Esophagus squamous epithelium (tissue), 5 donors: ENCODE measurements at regions not wholly inside any gene's neighbourhood (a gene's known extent, or its start where the extent isn't known, plus 50 kb on each side); places are given as distances from the start of the nearest gene placed in this dataset.

Experiments used
- DNase-seq: peaks from one replicate; lab custom pipeline; 2025; lab: John Stamatoyannopoulos, UW
- H3K27ac ChIP-seq, 4 donors: fragments of 200-600 bp; sonication (generic); one replicate each; pipeline ENCODE4 v1.5.1; 2016 to 2019; ENCODE audit warnings: mild to moderate bottlenecking in 1 of 4
- H3K27me3 ChIP-seq, 4 donors: fragments of 200-600 bp; sonication (generic); 1 replicate in 3 of 4; 2 replicates in 1 of 4; pipeline versions ENCODE4 v1.5.1 to v1.6.0; 2017 to 2021; ENCODE audit warnings: antibody characterized with exemption in 1 of 4
- H3K36me3 ChIP-seq, 3 donors: fragments of 200-600 bp; sonication (generic); one replicate each; pipeline ENCODE4 v1.5.1; 2016 to 2019
- H3K4me1 ChIP-seq, 3 donors: fragments of 200-600 bp; sonication (generic); one replicate each; pipeline ENCODE4 v1.5.1; 2017 to 2019
- H3K4me3 ChIP-seq, 4 donors: fragments of 200-600 bp; sonication (generic); 1 replicate in 3 of 4; 2 replicates in 1 of 4; pipeline ENCODE4 v1.5.1; 2016 to 2019; ENCODE audit warnings: mild to moderate bottlenecking in 2 of 4, moderate library complexity in 1 of 4
- H3K9me3 ChIP-seq, 3 donors: fragments of 200-600 bp; sonication (generic); one replicate each; pipeline ENCODE4 v1.5.1; 2016 to 2019
- CTCF ChIP-seq, 6 experiments: fragments of 450-650 bp in 4 of 6; fragments of 200-600 bp in 2 of 6; sonication (generic) in 2 of 6; IDR thresholded peaks; one replicate each; pipeline ENCODE4 v1.5.1; 2016 to 2019; ENCODE audit warnings: antibody characterized with exemption in 6 of 6, mild to moderate bottlenecking in 4 of 6, moderate library complexity in 4 of 6
- POLR2A ChIP-seq, 4 donors: fragments of 450-650 bp; IDR thresholded peaks; one replicate each; pipeline ENCODE4 v1.6.1; 2017; ENCODE audit warnings: antibody characterized with exemption in 4 of 4, mild to moderate bottlenecking in 4 of 4, moderate library complexity in 3 of 4
- WGBS, 2 donors: methylation state at CpG; one replicate each; pipeline ENCODE4 v1.1.5; 2018; 5-methylcytosine and 5-hydroxymethylcytosine counted together
- intact Hi-C: fragments of 100-400 bp; cut with DNase I; formaldehyde crosslinking; loops from one replicate; pipeline ENCODE4 v1.15.0; 2022
- donor health status: DM: yes; HTN: yes; CAD: no.

- H3K36me3 ChIP-seq, result no peaks in the 10 kb centered on the region
- H3K4me1 ChIP-seq, result peaks cover 0 to 5% (median 0%) of the 10 kb centered on the region in 3 donors
- no peak overlapping the region for H3K27ac ChIP-seq
- H3K4me3 ChIP-seq, result no peak overlapping the region
- no peak for TF ChIP-seq CTCF (IDR thresholded peaks at IDR 0.05)
- TF ChIP-seq POLR2A (IDR thresholded peaks at IDR 0.05), result no peak
- no peaks in the 10 kb centered on the region for H3K27me3 ChIP-seq
- intact Hi-C loops, result no loop called here
- 73 to 77% methylated on average over 4 of the region's 4 CpGs for WGBS, 2 donors
- no peaks in the 10 kb centered on the region for H3K9me3 ChIP-seq
- DNase-seq, result no peak
These were observed 176.5 kb upstream of the TLE4 start for GRCh38 chr9:79395228-79395627.

GRCh38 chr9:79395755-79396154, 176.0 kb upstream of the TLE4 start:
- Histone ChIP-seq H3K4me3 (no peak overlapping the region), H3K36me3 (no peaks in the 10 kb centered on the region), H3K9me3 (no peaks in the 10 kb centered on the region), H3K27me3 (no peaks in the 10 kb centered on the region), H3K27ac (no peak overlapping the region), H3K4me1 (peaks cover 0 to 5% (median 0%) of the 10 kb centered on the region in 3 donors)
- TF ChIP-seq POLR2A (IDR thresholded peaks at IDR 0.05) (no peak), CTCF (IDR thresholded peaks at IDR 0.05) (no peak)
- no peak for DNase-seq
- WGBS, 2 donors, result 28 to 47% methylated on average over 7 of the region's 7 CpGs
- intact Hi-C loops, result no loop called here

- intact Hi-C loops, result no loop called here
- no peaks in the 10 kb centered on the region for H3K27me3 ChIP-seq
- TF ChIP-seq CTCF (IDR thresholded peaks at IDR 0.05) (no peak), POLR2A (IDR thresholded peaks at IDR 0.05) (no peak)
- H3K4me3 ChIP-seq, result no peak overlapping the region
- H3K4me1 ChIP-seq, result peaks cover 0 to 5% (median 0%) of the 10 kb centered on the region in 3 donors
- no peaks in the 10 kb centered on the region for H3K36me3 ChIP-seq
- H3K9me3 ChIP-seq, result no peaks in the 10 kb centered on the region
- no peak overlapping the region for H3K27ac ChIP-seq
- 46 to 48% methylated on average over 4 of the region's 4 CpGs for WGBS, 2 donors
- DNase-seq, result no peak
These were observed 175.6 kb upstream of the TLE4 start for GRCh38 chr9:79396168-79396567.

GRCh38 chr9:79403495-79403894, 168.3 kb upstream of the TLE4 start:
- Histone ChIP-seq H3K9me3 (no peaks in the 10 kb centered on the region), H3K27ac (no peak overlapping the region), H3K27me3 (no peaks in the 10 kb centered on the region), H3K4me3 (no peak overlapping the region), H3K36me3 (no peaks in the 10 kb centered on the region), H3K4me1 (no peaks in the 10 kb centered on the region)
- intact Hi-C loops, result no loop called here
- WGBS, 2 donors, result 86 to 100% methylated on average over 2 of the region's 2 CpGs
- no peak for DNase-seq
- TF ChIP-seq CTCF (IDR thresholded peaks at IDR 0.05) (peak in 1 of 6 experiments; percentile 17), POLR2A (IDR thresholded peaks at IDR 0.05) (no peak)

GRCh38 chr9:79408200-79408599, 163.6 kb upstream of the TLE4 start:
- intact Hi-C loops, result no loop called here

More at GRCh38 chr9:79408200-79408599, 163.6 kb upstream of the TLE4 start:
- Histone ChIP-seq H3K27me3 (no peaks in the 10 kb centered on the region), H3K36me3 (no peaks in the 10 kb centered on the region), H3K27ac (no peak overlapping the region), H3K4me1 (no peaks in the 10 kb centered on the region), H3K4me3 (no peak overlapping the region), H3K9me3 (no peaks in the 10 kb centered on the region)
- DNase-seq, result no peak
- no peak for TF ChIP-seq POLR2A (IDR thresholded peaks at IDR 0.05)
- TF ChIP-seq CTCF (IDR thresholded peaks at IDR 0.05), result no peak
- 83 to 88% methylated on average over 1 of the region's 1 CpG for WGBS, 2 donors
